Chondrocyte (in vitro differentiated cells): ENCODE measurements at regions not wholly inside any gene's neighbourhood (a gene's known extent, or its start where the extent isn't known, plus 50 kb on each side); places are given as distances from the start of the nearest gene placed in this dataset.

ENCODE experiments used
- DNase-seq: peaks from one replicate; pipeline ENCODE4 v3.0.0; 2021; ENCODE audit warnings: mixed read lengths, low spot score
- H3K27ac Mint-ChIP-seq: one replicate; pipeline ENCODE4 v1.8.0; 2021; ENCODE audit warnings: mild to moderate bottlenecking, moderate library complexity, mixed read lengths; ENCODE audit not compliant: unreplicated experiment
- H3K27me3 Mint-ChIP-seq: 2 replicates; pipeline ENCODE4 v1.8.0; 2021; ENCODE audit warnings: low read depth, mixed read lengths
- H3K36me3 Mint-ChIP-seq: 2 replicates; pipeline ENCODE4 v1.8.0; 2021; ENCODE audit warnings: low read depth, mixed read lengths
- H3K4me1 Mint-ChIP-seq: 2 replicates; pipeline ENCODE4 v1.8.0; 2021; ENCODE audit warnings: low read depth, mild to moderate bottlenecking, mixed read lengths
- H3K4me3 Mint-ChIP-seq: one replicate; pipeline ENCODE4 v1.8.0; 2021; ENCODE audit warnings: mild to moderate bottlenecking, moderate library complexity, mixed read lengths; ENCODE audit not compliant: unreplicated experiment
- H3K9me3 Mint-ChIP-seq: 2 replicates; pipeline ENCODE4 v1.8.0; 2021; ENCODE audit warnings: low read depth, mixed read lengths
- TF ChIP-seq, protein P1 (sequence below): fragments of 200-600 bp; sonication (generic); IDR thresholded peaks from 2 replicates; pipeline ENCODE4 v1.5.0; 2021; ENCODE audit warnings: antibody characterized with exemption, mild to moderate bottlenecking, moderate library complexity

DNA sequence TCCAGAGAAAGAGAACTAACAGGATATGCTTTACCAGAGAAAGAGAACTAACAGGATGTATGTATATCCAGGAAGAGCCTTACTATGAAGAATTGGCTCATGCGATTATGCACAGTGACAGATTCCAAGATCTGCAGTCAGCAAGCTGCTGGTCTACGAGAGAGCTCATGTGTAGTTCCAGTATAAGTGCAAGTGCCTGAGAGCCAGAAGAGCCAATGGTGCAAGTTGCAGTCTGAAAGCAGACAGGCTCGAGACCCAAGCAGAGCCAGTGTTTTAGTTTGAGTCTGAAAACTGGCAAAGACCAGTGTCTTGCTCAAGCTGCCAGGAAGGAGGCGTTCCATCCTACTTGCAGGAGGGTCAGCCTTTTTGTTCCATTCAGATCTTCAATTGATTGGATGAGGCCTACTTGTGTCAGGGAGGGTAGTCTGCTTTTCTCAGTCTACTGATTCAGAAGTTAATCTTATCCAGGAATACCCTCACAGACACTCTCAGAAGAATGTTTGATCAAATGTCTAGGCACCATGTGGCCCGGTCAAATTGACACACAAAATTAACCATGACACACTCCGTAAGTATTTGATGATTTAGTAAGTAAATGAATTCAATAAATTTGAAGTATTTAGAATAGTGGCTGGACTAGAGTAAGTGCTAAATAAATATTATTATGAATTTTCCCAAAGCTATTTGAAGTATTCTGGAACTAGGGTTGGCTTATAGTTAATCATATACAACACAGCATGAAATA lies 372.1 kb upstream of the SGCD start:
- Mint-ChIP-seq H3K36me3 (no peaks in the 10 kb centered on the region), H3K27ac (no peak overlapping the region), H3K4me3 (no peak overlapping the region), H3K9me3 (peaks cover 2% of the 10 kb centered on the region), H3K4me1 (peaks cover 16% of the 10 kb centered on the region), H3K27me3 (peaks cover 2% of the 10 kb centered on the region)
- DNase-seq = no peak
- TF ChIP-seq, protein P1, sequence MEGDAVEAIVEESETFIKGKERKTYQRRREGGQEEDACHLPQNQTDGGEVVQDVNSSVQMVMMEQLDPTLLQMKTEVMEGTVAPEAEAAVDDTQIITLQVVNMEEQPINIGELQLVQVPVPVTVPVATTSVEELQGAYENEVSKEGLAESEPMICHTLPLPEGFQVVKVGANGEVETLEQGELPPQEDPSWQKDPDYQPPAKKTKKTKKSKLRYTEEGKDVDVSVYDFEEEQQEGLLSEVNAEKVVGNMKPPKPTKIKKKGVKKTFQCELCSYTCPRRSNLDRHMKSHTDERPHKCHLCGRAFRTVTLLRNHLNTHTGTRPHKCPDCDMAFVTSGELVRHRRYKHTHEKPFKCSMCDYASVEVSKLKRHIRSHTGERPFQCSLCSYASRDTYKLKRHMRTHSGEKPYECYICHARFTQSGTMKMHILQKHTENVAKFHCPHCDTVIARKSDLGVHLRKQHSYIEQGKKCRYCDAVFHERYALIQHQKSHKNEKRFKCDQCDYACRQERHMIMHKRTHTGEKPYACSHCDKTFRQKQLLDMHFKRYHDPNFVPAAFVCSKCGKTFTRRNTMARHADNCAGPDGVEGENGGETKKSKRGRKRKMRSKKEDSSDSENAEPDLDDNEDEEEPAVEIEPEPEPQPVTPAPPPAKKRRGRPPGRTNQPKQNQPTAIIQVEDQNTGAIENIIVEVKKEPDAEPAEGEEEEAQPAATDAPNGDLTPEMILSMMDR = no peak

DNA sequence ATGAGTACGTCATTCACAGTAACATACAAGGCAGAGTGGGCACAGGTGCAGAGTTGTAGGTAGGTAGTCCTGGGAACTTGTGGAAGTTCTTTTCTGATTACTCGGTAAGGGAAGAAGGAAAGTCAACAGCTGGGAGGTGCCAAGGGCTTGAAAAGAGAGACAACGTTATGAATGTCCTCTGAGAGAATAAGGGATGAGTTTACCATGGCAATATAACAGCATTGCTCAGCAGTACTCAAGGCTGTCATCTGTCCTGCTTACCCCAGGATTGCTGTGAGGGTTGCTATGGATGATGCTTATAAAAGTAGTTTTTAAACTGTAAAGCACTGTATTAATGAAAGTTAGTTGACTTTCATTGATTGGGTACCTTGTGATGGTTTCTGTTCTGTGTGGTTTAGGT lies 369.1 kb upstream of the SGCD start:
- no peak overlapping the region for H3K27ac Mint-ChIP-seq
- no peak overlapping the region for H3K4me3 Mint-ChIP-seq
- DNase-seq = no peak
- peaks cover 2% of the 10 kb centered on the region for H3K36me3 Mint-ChIP-seq
- H3K9me3 Mint-ChIP-seq = peaks cover 2% of the 10 kb centered on the region
- peaks cover 16% of the 10 kb centered on the region for H3K4me1 Mint-ChIP-seq
- no peaks in the 10 kb centered on the region for H3K27me3 Mint-ChIP-seq
- TF ChIP-seq, protein P1 = no peak

DNA sequence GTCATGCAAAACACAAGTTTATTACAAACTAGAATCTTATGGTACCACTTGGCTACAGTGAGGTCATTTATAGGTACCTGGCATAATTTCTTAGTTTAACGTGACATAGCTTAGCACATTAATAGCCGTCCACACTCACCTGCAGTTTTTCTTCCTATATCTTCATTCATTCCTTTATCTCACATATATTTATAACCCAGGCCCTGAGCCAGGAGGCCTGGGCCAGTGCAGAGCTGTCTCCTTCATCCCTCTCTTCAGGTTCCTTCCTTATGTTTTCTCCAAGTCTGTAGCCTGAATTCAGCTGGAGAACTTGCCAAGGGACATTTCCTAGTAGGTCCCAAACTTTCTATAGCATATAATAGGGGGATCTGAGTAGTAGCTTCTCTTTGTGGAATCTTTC lies 367.9 kb upstream of the SGCD start:
- H3K27me3 Mint-ChIP-seq = no peaks in the 10 kb centered on the region
- no peak overlapping the region for H3K4me3 Mint-ChIP-seq
- peaks cover 2% of the 10 kb centered on the region for H3K36me3 Mint-ChIP-seq
- H3K4me1 Mint-ChIP-seq = peaks cover 16% of the 10 kb centered on the region
- TF ChIP-seq, protein P1 = no peak
- H3K9me3 Mint-ChIP-seq = peaks cover 2% of the 10 kb centered on the region
- no peak for DNase-seq
- no peak overlapping the region for H3K27ac Mint-ChIP-seq

DNA sequence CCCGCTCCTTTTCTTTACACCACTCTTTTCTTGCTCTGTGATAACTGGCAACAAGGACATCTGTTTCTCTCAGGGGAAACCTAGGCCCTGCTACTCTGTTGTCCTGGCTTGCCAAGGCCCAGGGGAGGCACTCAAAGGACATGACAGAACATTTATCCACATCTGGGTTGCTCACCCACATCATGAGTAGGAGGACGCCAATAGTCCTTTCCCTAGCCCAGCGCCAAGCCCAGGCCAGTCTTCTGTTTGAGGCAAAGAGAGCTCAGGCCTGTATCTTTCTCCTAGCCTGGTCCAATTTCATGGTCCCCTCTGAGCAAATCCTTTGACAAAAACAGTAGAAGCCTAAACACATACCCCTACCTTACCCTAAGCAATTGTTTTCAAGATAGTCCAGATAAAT lies 366.8 kb upstream of the SGCD start:
- H3K4me3 Mint-ChIP-seq = no peak overlapping the region
- H3K27ac Mint-ChIP-seq = no peak overlapping the region
- peaks cover 2% of the 10 kb centered on the region for H3K36me3 Mint-ChIP-seq
- peaks cover 9% of the 10 kb centered on the region for H3K4me1 Mint-ChIP-seq
- H3K9me3 Mint-ChIP-seq = peaks cover 10% of the 10 kb centered on the region
- no peaks in the 10 kb centered on the region for H3K27me3 Mint-ChIP-seq
- no peak for DNase-seq
- TF ChIP-seq, protein P1 = no peak

DNA sequence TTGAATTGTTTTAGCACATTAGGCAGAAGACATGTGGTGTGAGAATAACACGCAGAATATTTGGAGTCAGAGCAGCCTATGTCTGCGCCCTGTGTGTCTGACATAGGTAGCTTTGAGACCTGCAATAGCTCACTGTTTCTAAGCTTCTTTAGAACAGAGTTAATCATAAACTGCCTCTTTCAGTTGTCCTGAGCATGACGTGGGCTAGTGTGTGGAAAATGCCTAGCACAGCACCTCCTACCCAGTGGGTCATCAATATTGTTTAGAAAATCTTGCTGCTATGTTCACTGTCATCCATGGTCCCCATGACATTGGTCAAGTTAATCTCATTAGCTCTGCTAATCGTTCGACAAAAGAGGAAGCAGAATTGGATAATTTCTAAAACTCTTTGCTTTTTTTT lies 357.4 kb upstream of the SGCD start:
- Mint-ChIP-seq H3K9me3 (peaks cover 22% of the 10 kb centered on the region), H3K36me3 (no peaks in the 10 kb centered on the region), H3K4me1 (no peaks in the 10 kb centered on the region), H3K4me3 (no peak overlapping the region), H3K27me3 (peaks cover 3% of the 10 kb centered on the region), H3K27ac (no peak overlapping the region)
- no peak for DNase-seq
- TF ChIP-seq, protein P1 = no peak
